ENCODE measurements at regions not wholly inside any gene's neighbourhood (a gene's known extent, or its start where the extent isn't known, plus 50 kb on each side); places are given as distances from the start of the nearest gene placed in this dataset.

DNA sequence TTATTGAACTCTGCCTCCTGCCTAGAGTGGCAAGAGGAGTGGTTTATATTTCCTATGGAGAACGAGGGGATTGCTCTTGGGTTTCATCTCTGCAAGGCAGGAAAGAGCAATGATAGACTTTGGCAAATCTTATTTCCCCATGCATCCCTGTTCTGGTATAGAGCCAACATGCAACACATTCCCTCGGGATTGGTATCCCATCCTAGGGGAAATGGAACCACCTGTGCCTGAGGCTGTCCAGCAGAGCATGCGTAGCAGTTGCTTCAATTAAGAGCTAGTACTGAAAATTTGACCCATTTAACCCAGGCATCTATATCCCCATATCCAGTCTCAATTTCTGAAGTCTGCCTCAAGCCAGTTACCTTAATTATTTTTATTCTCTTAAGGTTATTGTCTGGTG lies 205.3 kb downstream of the KCNS3 start:
- H3K27ac ChIP-seq (ENCODE audit: extremely low read depth, low read depth, low read length) = no peak overlapping the region
- no peaks in the 10 kb centered on the region for H3K4me1 ChIP-seq (ENCODE audit: control insufficient read depth, insufficient read depth, low read length)
- ChIA-PET POLR2A (no interaction called here), CTCF (no interaction called here)
- no peaks in the 10 kb centered on the region for H3K36me3 ChIP-seq (ENCODE audit: control insufficient read depth in 2 of 2, insufficient read depth in 1 of 2, low read length in 2 of 2)
- no peaks in the 10 kb centered on the region for H3K9me3 ChIP-seq (ENCODE audit: control insufficient read depth, insufficient read depth, low read depth, low read length)
- TF ChIP-seq, protein P1, sequence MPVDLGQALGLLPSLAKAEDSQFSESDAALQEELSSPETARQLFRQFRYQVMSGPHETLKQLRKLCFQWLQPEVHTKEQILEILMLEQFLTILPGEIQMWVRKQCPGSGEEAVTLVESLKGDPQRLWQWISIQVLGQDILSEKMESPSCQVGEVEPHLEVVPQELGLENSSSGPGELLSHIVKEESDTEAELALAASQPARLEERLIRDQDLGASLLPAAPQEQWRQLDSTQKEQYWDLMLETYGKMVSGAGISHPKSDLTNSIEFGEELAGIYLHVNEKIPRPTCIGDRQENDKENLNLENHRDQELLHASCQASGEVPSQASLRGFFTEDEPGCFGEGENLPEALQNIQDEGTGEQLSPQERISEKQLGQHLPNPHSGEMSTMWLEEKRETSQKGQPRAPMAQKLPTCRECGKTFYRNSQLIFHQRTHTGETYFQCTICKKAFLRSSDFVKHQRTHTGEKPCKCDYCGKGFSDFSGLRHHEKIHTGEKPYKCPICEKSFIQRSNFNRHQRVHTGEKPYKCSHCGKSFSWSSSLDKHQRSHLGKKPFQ (tag by site-specific recombination; IDR thresholded peaks at IDR 0.05) = no peak
- TF ChIP-seq ZNF350 (tag by site-specific recombination; IDR thresholded peaks at IDR 0.05) = no peak
- no peak for TF ChIP-seq ZNF138 (tag by site-specific recombination; IDR thresholded peaks at IDR 0.05; ENCODE audit: borderline replicate concordance)
- no peak for TF ChIP-seq KLF7 (tag by site-specific recombination; IDR thresholded peaks at IDR 0.05; ENCODE audit: borderline replicate concordance)
- TF ChIP-seq ZNF596 (tag by site-specific recombination; IDR thresholded peaks at IDR 0.05) = no peak
- TF ChIP-seq ZBTB8A (tag by site-specific recombination; IDR thresholded peaks at IDR 0.05) = no peak
- no peak for TF ChIP-seq ZBTB1 (tag by site-specific recombination; IDR thresholded peaks at IDR 0.05)
- no peak for TF ChIP-seq SP3 (tag by site-specific recombination; IDR thresholded peaks at IDR 0.05)
- no peak for TF ChIP-seq ZNF830 (tag by site-specific recombination; IDR thresholded peaks at IDR 0.05; ENCODE audit: low read depth)
- no peak for TF ChIP-seq ZBTB20 (tag by site-specific recombination; IDR thresholded peaks at IDR 0.05)
- TF ChIP-seq, protein P2, sequence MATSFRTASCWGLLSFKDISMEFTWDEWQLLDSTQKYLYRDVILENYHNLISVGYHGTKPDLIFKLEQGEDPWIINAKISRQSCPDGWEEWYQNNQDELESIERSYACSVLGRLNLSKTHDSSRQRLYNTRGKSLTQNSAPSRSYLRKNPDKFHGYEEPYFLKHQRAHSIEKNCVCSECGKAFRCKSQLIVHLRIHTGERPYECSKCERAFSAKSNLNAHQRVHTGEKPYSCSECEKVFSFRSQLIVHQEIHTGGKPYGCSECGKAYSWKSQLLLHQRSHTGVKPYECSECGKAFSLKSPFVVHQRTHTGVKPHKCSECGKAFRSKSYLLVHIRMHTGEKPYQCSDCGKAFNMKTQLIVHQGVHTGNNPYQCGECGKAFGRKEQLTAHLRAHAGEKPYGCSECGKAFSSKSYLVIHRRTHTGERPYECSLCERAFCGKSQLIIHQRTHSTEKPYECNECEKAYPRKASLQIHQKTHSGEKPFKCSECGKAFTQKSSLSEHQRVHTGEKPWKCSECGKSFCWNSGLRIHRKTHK (tag by site-specific recombination; IDR thresholded peaks at IDR 0.05) = no peak
- no peak overlapping the region for H3K4me3 ChIP-seq (ENCODE audit: low read depth, low read length)

DNA sequence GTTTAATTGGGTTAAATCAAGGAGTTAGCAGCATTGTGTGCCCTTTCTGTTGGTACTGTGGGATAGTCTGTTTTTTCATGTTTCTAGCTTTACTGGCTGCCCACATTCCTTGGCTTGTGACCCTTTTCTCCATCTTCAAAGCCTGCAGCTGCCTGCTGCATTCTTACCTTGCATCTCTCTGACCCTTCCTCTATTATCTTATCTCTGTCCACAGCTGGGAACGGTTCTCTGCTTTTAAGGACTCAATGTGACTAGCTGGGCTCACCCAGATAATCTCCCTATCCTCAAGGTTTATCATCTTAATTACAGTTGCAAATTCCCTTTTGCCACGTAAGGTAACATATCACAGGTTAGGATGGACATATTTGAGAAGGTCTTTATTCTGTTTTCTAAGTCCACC lies 199.7 kb downstream of the KCNS3 start:
- POLR2A ChIA-PET = no interaction called here
- no peaks in the 10 kb centered on the region for H3K9me3 ChIP-seq (ENCODE audit: control insufficient read depth, insufficient read depth, low read depth, low read length)
- no peaks in the 10 kb centered on the region for H3K4me1 ChIP-seq (ENCODE audit: control insufficient read depth, insufficient read depth, low read length)
- no peak overlapping the region for H3K4me3 ChIP-seq (ENCODE audit: low read depth, low read length)
- CTCF ChIA-PET = interaction anchor here (0.9 kb wide), 1 partner anchor 72 kb away, joined by 3 read pairs; no protein-coding TSS in a partner anchor
- no peaks in the 10 kb centered on the region for H3K36me3 ChIP-seq (ENCODE audit: control insufficient read depth in 2 of 2, insufficient read depth in 1 of 2, low read length in 2 of 2)
- no peak overlapping the region for H3K27ac ChIP-seq (ENCODE audit: extremely low read depth, low read depth, low read length)
- TF ChIP-seq ZSCAN16 (tag by site-specific recombination; IDR thresholded peaks at IDR 0.05) = no peak
- TF ChIP-seq ZNF610 (tag by site-specific recombination; IDR thresholded peaks at IDR 0.05; ENCODE audit: borderline replicate concordance) = no peak
- no peak for TF ChIP-seq ZNF830 (tag by site-specific recombination; IDR thresholded peaks at IDR 0.05; ENCODE audit: low read depth)
- TF ChIP-seq HOXD13 (CRISPR knock-in tag; IDR thresholded peaks at IDR 0.05; ENCODE audit: borderline replicate concordance) = no peak
- no peak for TF ChIP-seq ZNF585B (tag by site-specific recombination; IDR thresholded peaks at IDR 0.05)
- TF ChIP-seq, protein P3, sequence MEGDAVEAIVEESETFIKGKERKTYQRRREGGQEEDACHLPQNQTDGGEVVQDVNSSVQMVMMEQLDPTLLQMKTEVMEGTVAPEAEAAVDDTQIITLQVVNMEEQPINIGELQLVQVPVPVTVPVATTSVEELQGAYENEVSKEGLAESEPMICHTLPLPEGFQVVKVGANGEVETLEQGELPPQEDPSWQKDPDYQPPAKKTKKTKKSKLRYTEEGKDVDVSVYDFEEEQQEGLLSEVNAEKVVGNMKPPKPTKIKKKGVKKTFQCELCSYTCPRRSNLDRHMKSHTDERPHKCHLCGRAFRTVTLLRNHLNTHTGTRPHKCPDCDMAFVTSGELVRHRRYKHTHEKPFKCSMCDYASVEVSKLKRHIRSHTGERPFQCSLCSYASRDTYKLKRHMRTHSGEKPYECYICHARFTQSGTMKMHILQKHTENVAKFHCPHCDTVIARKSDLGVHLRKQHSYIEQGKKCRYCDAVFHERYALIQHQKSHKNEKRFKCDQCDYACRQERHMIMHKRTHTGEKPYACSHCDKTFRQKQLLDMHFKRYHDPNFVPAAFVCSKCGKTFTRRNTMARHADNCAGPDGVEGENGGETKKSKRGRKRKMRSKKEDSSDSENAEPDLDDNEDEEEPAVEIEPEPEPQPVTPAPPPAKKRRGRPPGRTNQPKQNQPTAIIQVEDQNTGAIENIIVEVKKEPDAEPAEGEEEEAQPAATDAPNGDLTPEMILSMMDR (tag by site-specific recombination; IDR thresholded peaks at IDR 0.05) = no peak
- TF ChIP-seq SALL2 (tag by site-specific recombination; IDR thresholded peaks at IDR 0.05; ENCODE audit: borderline replicate concordance) = no peak
- no peak for TF ChIP-seq KLF7 (tag by site-specific recombination; IDR thresholded peaks at IDR 0.05; ENCODE audit: borderline replicate concordance)
- TF ChIP-seq, protein P4, sequence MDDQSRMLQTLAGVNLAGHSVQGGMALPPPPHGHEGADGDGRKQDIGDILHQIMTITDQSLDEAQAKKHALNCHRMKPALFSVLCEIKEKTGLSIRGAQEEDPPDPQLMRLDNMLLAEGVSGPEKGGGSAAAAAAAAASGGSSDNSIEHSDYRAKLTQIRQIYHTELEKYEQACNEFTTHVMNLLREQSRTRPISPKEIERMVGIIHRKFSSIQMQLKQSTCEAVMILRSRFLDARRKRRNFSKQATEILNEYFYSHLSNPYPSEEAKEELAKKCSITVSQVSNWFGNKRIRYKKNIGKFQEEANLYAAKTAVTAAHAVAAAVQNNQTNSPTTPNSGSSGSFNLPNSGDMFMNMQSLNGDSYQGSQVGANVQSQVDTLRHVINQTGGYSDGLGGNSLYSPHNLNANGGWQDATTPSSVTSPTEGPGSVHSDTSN (CRISPR knock-in tag; IDR thresholded peaks at IDR 0.05) = no peak
- no peak for TF ChIP-seq ZNF626 (tag by site-specific recombination; IDR thresholded peaks at IDR 0.05)
- TF ChIP-seq ZFP3 (tag by site-specific recombination; IDR thresholded peaks at IDR 0.05; ENCODE audit: low read depth) = no peak
- no peak for TF ChIP-seq ZNF473 (tag by site-specific recombination; IDR thresholded peaks at IDR 0.05)
- TF ChIP-seq, protein P5, sequence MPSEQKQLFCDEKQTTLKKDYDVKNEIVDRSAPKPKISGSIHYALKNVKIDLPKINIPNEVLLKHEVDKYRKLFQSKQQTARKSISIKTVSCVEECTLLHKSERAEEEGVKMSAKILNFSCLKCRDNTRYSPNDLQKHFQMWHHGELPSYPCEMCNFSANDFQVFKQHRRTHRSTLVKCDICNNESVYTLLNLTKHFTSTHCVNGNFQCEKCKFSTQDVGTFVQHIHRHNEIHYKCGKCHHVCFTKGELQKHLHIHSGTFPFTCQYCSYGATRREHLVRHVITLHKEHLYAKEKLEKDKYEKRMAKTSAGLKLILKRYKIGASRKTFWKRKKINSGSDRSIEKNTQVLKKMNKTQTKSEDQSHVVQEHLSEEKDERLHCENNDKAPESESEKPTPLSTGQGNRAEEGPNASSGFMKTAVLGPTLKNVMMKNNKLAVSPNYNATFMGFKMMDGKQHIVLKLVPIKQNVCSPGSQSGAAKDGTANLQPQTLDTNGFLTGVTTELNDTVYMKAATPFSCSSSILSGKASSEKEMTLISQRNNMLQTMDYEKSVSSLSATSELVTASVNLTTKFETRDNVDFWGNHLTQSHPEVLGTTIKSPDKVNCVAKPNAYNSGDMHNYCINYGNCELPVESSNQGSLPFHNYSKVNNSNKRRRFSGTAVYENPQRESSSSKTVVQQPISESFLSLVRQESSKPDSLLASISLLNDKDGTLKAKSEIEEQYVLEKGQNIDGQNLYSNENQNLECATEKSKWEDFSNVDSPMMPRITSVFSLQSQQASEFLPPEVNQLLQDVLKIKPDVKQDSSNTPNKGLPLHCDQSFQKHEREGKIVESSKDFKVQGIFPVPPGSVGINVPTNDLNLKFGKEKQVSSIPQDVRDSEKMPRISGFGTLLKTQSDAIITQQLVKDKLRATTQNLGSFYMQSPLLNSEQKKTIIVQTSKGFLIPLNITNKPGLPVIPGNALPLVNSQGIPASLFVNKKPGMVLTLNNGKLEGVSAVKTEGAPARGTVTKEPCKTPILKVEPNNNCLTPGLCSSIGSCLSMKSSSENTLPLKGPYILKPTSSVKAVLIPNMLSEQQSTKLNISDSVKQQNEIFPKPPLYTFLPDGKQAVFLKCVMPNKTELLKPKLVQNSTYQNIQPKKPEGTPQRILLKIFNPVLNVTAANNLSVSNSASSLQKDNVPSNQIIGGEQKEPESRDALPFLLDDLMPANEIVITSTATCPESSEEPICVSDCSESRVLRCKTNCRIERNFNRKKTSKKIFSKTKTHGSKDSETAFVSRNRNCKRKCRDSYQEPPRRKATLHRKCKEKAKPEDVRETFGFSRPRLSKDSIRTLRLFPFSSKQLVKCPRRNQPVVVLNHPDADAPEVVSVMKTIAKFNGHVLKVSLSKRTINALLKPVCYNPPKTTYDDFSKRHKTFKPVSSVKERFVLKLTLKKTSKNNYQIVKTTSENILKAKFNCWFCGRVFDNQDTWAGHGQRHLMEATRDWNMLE (tag by site-specific recombination; conservative IDR thresholded peaks at IDR 0.05; ENCODE audit: low read depth) = no peak
- TF ChIP-seq, protein P6, sequence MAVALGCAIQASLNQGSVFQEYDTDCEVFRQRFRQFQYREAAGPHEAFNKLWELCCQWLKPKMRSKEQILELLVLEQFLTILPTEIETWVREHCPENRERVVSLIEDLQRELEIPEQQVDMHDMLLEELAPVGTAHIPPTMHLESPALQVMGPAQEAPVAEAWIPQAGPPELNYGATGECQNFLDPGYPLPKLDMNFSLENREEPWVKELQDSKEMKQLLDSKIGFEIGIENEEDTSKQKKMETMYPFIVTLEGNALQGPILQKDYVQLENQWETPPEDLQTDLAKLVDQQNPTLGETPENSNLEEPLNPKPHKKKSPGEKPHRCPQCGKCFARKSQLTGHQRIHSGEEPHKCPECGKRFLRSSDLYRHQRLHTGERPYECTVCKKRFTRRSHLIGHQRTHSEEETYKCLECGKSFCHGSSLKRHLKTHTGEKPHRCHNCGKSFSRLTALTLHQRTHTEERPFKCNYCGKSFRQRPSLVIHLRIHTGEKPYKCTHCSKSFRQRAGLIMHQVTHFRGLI (tag by site-specific recombination; IDR thresholded peaks at IDR 0.05) = no peak

Data from HEK293 (cell line).